K562 (cell line): ENCODE measurements at regions not wholly inside any gene's neighbourhood (a gene's known extent, or its start where the extent isn't known, plus 50 kb on each side); places are given as distances from the start of the nearest gene placed in this dataset.

Source experiments
- NONO ChIP-seq, 2 experiments: fragments of 200-400 bp in 1 of 2; fragments of 450-650 bp in 1 of 2; formaldehyde crosslinking in 1 of 2; IDR thresholded peaks; 2 replicates each; pipeline ENCODE4 v1.6.1; 2017; ENCODE audit warnings: low read depth in 2 of 2, mild to moderate bottlenecking in 2 of 2, moderate library complexity in 2 of 2, low read length in 1 of 2
- POLR3A ChIP-seq: IDR thresholded peaks from 2 replicates; pipeline ENCODE4 v1.6.1; 2011; ENCODE audit warnings: borderline replicate concordance, mild to moderate bottlenecking, moderate library complexity; ENCODE audit not compliant: insufficient read length, insufficient read depth; ENCODE audit errors: extremely low read depth
- RFX1 ChIP-seq: fragments of 450-650 bp; IDR thresholded peaks from 2 replicates; pipeline ENCODE4 v1.6.1; 2016; ENCODE audit warnings: mild to moderate bottlenecking, moderate library complexity
- SMAD3 ChIP-seq: fragments of 450-650 bp; formaldehyde crosslinking; conservative IDR thresholded peaks from 2 replicates; pipeline ENCODE4 v1.4.0; 2020; ENCODE audit warnings: mild to moderate bottlenecking
- SREBF1 ChIP-seq: fragments of 150-350 bp; IDR thresholded peaks from 2 replicates; pipeline ENCODE4 v1.6.1; 2014; ENCODE audit warnings: antibody characterized with exemption, low read depth, low read length, borderline replicate concordance
- TBL1XR1 ChIP-seq, 2 experiments: IDR thresholded peaks; 2 replicates each; pipeline ENCODE4 v1.6.1; 2012; ENCODE audit warnings: improper control_type of control experiment in 2 of 2, low read length in 2 of 2, mild to moderate bottlenecking in 1 of 2
- TCF7L2 ChIP-seq: fragments of 150-350 bp; IDR thresholded peaks from 2 replicates; pipeline ENCODE4 v1.6.1; 2016; ENCODE audit warnings: low read depth, mild to moderate bottlenecking, low read length, moderate library complexity
- U2AF2 ChIP-seq: fragments of 200-400 bp; formaldehyde crosslinking; optimal IDR thresholded peaks from 2 replicates; pipeline ENCODE3; 2017; ENCODE audit warnings: low read depth, mild to moderate bottlenecking, low read length
- ZNF274 ChIP-seq: IDR thresholded peaks from 2 replicates; pipeline ENCODE4 v1.6.1; 2011; ENCODE audit warnings: low read depth, mild to moderate bottlenecking, low read length, moderate library complexity, borderline replicate concordance
- ZSCAN29 ChIP-seq: fragments of 450-650 bp; IDR thresholded peaks from 2 replicates; pipeline ENCODE4 v1.6.1; 2017
- TF ChIP-seq, protein P1 (sequence below), 2 experiments: fragments of 450-650 bp; formaldehyde crosslinking in 1 of 2; IDR thresholded peaks; 2 replicates each; pipeline versions ENCODE4 v1.4.0 to v1.6.1; 2014 to 2020; ENCODE audit warnings: mild to moderate bottlenecking in 2 of 2, borderline replicate concordance in 1 of 2, low read depth in 1 of 2
- TF ChIP-seq, protein P2 (sequence below), 3 experiments: fragments of 200-800 bp in 1 of 3; fragments of 250-450 bp in 1 of 3; fragments of 450-650 bp in 1 of 3; sonication (Bioruptor Pico) in 1 of 3; sonication (Bioruptor generic) in 1 of 3; formaldehyde crosslinking in 1 of 3; IDR thresholded peaks; 2 replicates each; pipeline versions ENCODE4 v1.6.1 to v1.8.0; 2016 to 2022; ENCODE audit warnings: mild to moderate bottlenecking in 2 of 3, missing genetic modification characterization in 2 of 3, missing compliant biosample characterization in 1 of 3, moderate library complexity in 1 of 3
- TF ChIP-seq, protein P3 (sequence below): fragments of 250-450 bp; sonication (Bioruptor Pico); IDR thresholded peaks from 2 replicates; pipeline ENCODE4 v1.4.0; 2020; ENCODE audit warnings: mild to moderate bottlenecking

DNA sequence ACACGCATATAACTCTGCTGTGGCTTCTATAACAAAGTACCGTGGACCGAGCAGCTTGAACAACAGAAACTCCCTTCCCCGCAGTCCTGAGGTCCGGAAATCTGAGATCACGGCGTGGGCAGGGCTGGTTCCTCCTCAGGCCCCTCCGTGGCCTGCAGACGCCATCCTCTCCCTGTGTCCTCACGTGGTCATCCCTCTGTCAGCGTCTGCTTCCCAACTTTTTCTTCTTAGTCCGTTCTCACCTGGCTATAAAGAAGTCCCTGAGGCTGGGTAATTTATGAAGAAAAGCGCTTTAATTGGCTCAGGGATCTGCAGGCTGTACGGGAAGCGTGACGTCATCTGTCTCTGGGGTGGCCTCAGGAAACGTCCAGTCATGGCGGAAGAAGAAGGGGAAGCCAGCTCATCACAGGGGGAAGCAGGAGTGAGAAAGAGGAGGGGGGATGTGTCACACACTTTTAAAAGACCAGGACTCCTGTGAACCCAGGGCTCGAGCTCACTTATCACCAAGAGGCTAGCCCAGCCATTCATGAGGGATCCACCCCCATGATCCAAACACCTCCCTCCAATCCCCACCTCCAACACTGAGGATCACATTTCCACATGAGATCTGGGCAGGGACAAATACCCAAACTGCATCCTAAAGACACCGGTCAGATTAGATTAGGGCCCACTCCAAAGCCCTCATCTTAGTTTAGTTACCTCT lies 91.2 kb upstream of the INSIG1 start (continued):
- TF ChIP-seq, protein P1, sequence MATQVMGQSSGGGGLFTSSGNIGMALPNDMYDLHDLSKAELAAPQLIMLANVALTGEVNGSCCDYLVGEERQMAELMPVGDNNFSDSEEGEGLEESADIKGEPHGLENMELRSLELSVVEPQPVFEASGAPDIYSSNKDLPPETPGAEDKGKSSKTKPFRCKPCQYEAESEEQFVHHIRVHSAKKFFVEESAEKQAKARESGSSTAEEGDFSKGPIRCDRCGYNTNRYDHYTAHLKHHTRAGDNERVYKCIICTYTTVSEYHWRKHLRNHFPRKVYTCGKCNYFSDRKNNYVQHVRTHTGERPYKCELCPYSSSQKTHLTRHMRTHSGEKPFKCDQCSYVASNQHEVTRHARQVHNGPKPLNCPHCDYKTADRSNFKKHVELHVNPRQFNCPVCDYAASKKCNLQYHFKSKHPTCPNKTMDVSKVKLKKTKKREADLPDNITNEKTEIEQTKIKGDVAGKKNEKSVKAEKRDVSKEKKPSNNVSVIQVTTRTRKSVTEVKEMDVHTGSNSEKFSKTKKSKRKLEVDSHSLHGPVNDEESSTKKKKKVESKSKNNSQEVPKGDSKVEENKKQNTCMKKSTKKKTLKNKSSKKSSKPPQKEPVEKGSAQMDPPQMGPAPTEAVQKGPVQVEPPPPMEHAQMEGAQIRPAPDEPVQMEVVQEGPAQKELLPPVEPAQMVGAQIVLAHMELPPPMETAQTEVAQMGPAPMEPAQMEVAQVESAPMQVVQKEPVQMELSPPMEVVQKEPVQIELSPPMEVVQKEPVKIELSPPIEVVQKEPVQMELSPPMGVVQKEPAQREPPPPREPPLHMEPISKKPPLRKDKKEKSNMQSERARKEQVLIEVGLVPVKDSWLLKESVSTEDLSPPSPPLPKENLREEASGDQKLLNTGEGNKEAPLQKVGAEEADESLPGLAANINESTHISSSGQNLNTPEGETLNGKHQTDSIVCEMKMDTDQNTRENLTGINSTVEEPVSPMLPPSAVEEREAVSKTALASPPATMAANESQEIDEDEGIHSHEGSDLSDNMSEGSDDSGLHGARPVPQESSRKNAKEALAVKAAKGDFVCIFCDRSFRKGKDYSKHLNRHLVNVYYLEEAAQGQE (IDR thresholded peaks at IDR 0.05; ENCODE audit: borderline replicate concordance): no peak
- TF ChIP-seq, protein P1 (CRISPR knock-in tag; IDR thresholded peaks at IDR 0.05; ENCODE audit: low read depth): no peak
- no peak for TF ChIP-seq SREBF1
- no peak for TF ChIP-seq NONO (IDR thresholded peaks at IDR 0.05; ENCODE audit: low read depth in 2 of 2, low read length in 1 of 2)
- TF ChIP-seq, protein P2, sequence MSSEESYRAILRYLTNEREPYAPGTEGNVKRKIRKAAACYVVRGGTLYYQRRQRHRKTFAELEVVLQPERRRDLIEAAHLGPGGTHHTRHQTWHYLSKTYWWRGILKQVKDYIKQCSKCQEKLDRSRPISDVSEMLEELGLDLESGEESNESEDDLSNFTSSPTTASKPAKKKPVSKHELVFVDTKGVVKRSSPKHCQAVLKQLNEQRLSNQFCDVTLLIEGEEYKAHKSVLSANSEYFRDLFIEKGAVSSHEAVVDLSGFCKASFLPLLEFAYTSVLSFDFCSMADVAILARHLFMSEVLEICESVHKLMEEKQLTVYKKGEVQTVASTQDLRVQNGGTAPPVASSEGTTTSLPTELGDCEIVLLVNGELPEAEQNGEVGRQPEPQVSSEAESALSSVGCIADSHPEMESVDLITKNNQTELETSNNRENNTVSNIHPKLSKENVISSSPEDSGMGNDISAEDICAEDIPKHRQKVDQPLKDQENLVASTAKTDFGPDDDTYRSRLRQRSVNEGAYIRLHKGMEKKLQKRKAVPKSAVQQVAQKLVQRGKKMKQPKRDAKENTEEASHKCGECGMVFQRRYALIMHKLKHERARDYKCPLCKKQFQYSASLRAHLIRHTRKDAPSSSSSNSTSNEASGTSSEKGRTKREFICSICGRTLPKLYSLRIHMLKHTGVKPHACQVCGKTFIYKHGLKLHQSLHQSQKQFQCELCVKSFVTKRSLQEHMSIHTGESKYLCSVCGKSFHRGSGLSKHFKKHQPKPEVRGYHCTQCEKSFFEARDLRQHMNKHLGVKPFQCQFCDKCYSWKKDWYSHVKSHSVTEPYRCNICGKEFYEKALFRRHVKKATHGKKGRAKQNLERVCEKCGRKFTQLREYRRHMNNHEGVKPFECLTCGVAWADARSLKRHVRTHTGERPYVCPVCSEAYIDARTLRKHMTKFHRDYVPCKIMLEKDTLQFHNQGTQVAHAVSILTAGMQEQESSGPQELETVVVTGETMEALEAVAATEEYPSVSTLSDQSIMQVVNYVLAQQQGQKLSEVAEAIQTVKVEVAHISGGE (CRISPR knock-in tag; IDR thresholded peaks at IDR 0.05): no peak; a peak in 1 of 6 replicates
- TF ChIP-seq, protein P3, sequence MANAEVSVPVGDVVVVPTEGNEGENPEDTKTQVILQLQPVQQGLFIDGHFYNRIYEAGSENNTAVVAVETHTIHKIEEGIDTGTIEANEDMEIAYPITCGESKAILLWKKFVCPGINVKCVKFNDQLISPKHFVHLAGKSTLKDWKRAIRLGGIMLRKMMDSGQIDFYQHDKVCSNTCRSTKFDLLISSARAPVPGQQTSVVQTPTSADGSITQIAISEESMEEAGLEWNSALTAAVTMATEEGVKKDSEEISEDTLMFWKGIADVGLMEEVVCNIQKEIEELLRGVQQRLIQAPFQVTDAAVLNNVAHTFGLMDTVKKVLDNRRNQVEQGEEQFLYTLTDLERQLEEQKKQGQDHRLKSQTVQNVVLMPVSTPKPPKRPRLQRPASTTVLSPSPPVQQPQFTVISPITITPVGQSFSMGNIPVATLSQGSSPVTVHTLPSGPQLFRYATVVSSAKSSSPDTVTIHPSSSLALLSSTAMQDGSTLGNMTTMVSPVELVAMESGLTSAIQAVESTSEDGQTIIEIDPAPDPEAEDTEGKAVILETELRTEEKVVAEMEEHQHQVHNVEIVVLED (CRISPR knock-in tag): peak; percentile 6; the same call in 1 of the 2 replicates
- TF ChIP-seq RFX1: no peak
- no peak for TF ChIP-seq ZNF274
- no peak for TF ChIP-seq U2AF2
- TF ChIP-seq POLR3A: no peak
- TF ChIP-seq TBL1XR1 (IDR thresholded peaks at IDR 0.05; ENCODE audit: low read length in 2 of 2): peak in 1 of 2 experiments; percentile 55; a peak in 2 of 4 replicates
- TF ChIP-seq ZSCAN29: no peak
- no peak for TF ChIP-seq SMAD3 (CRISPR knock-in tag)
- TF ChIP-seq TCF7L2: no peak
